HCT116 (cell line): ENCODE measurements at regions not wholly inside any gene's neighbourhood (a gene's known extent, or its start where the extent isn't known, plus 50 kb on each side); places are given as distances from the start of the nearest gene placed in this dataset.
"Not testable (repeated sequence)": the region's sequence is repeated elsewhere in the genome, so short reads cannot be mapped to it uniquely, and the experiment has no call there.

Source experiments
- ATF3 ChIP-seq: IDR thresholded peaks from 2 replicates; pipeline ENCODE4 v1.6.1; 2012
- CTCF ChIP-seq, 3 experiments: fragments of 200-600 bp in 1 of 3; sonication (generic) in 1 of 3; IDR thresholded peaks in 2 of 3; conservative IDR thresholded peaks in 1 of 3; 2 replicates each; pipeline ENCODE4 v1.5.1; 2012 to 2017; ENCODE audit warnings: low read depth in 2 of 3, low read length in 2 of 3, antibody characterized with exemption in 1 of 3, borderline replicate concordance in 1 of 3, control low read depth in 1 of 3, mild to moderate bottlenecking in 1 of 3, mixed read lengths in 1 of 3, mixed run types in 1 of 3, moderate library complexity in 1 of 3; ENCODE audit not compliant: insufficient read depth in 1 of 3
- EZH2 ChIP-seq: fragments of 200-600 bp; sonication (generic); IDR thresholded peaks from 2 replicates; pipeline ENCODE4 v1.6.1; 2017; ENCODE audit warnings: antibody characterized with exemption, mixed run types
- EZH2phosphoT487 ChIP-seq: fragments of 200-600 bp; IDR thresholded peaks from 2 replicates; pipeline ENCODE4 v1.6.1; 2018; ENCODE audit warnings: antibody characterized with exemption, borderline replicate concordance
- MAX ChIP-seq: IDR thresholded peaks from 2 replicates; pipeline ENCODE4 v1.6.1; 2012
- POLR2A ChIP-seq: IDR thresholded peaks from 2 replicates; pipeline ENCODE4 v1.7.0; 2011; ENCODE audit warnings: borderline replicate concordance; ENCODE audit not compliant: insufficient read depth, insufficient read length; ENCODE audit errors: extremely low read depth
- POLR2AphosphoS5 ChIP-seq: IDR thresholded peaks from 2 replicates; pipeline ENCODE4 v1.6.1; 2011; ENCODE audit warnings: mild to moderate bottlenecking, low read depth, low read length, moderate library complexity
- RAD21 ChIP-seq: IDR thresholded peaks from 2 replicates; pipeline ENCODE4 v1.6.1; 2012; ENCODE audit warnings: low read depth, mild to moderate bottlenecking
- SRF ChIP-seq: IDR thresholded peaks from 2 replicates; pipeline ENCODE4 v1.6.1; 2012; ENCODE audit warnings: low read depth
- YY1 ChIP-seq: IDR thresholded peaks from 2 replicates; pipeline ENCODE4 v1.6.1; 2011; ENCODE audit warnings: low read length, low read depth, moderate library complexity, mild to moderate bottlenecking; ENCODE audit not compliant: insufficient replicate concordance; ENCODE audit errors: extremely low read depth
- ZFX ChIP-seq: fragments of 450-650 bp; IDR thresholded peaks from 2 replicates; pipeline ENCODE4 v1.6.1; 2017
- ZNF274 ChIP-seq: fragments of 200-500 bp; sonication (Bioruptor generic); IDR thresholded peaks from 2 replicates; pipeline ENCODE4 v1.6.1; 2014; ENCODE audit warnings: mild to moderate bottlenecking, low read depth, low read length, inconsistent platforms

GRCh38 chr14:100000398-100000797 is 64.8 kb upstream of the EVL start:
- not testable (repeated sequence) for TF ChIP-seq YY1; CTCF (IDR thresholded peaks at IDR 0.05 in 2 of 3, conservative IDR thresholded peaks at IDR 0.05 in 1 of 3; ENCODE audit: borderline replicate concordance in 1 of 3, insufficient read depth in 1 of 3, low read depth in 2 of 3, low read length in 2 of 3); POLR2A; ZNF274; EZH2phosphoT487; POLR2AphosphoS5; RAD21; SRF; ZFX; MAX; EZH2; ATF3
